Endothelial cell of umbilical vein (primary cell): ENCODE measurements at regions not wholly inside any gene's neighbourhood (a gene's known extent, or its start where the extent isn't known, plus 50 kb on each side); places are given as distances from the start of the nearest gene placed in this dataset.
"Not testable (repeated sequence)": the region's sequence is repeated elsewhere in the genome, so short reads cannot be mapped to it uniquely, and the experiment has no call there.

Experiments
- BruUV-seq: library from RNA; stranded (reverse); fragments of 400-500 nt; replicated peaks from 2 replicates; lab custom pipeline; 2021; lab: Mats Ljungman, UMichigan
- CTCF ChIA-PET: fragments of 300-600, 350-600 bp; sonication (Branson Sonifier 250); formaldehyde crosslinking; loops from one replicate; lab custom pipeline; 2021; ENCODE audit warnings: antibody characterized with exemption, inconsistent platforms; lab: Charles Lee
- POLR2A ChIA-PET: fragments of 300-600, 350-600 bp; sonication (Branson Sonifier 250); formaldehyde crosslinking; loops from one replicate; lab custom pipeline; 2021; ENCODE audit warnings: antibody characterized with exemption, inconsistent platforms; lab: Charles Lee
- DNase-seq: peaks from one replicate; pipeline ENCODE4 v3.0.0-alpha.2; 2011; ENCODE audit warnings: low read depth, low spot score
- FAIRE-seq: peaks from 2 replicates; lab custom pipeline; 2011; peaks lifted over from hg19 to GRCh38; lab: Jason Lieb, UNC
- H2AFZ ChIP-seq: 2 replicates; pipeline ENCODE4 v1.6.0; 2012; ENCODE audit warnings: low read depth, low read length, control low read depth, inconsistent platforms
- H3K27ac ChIP-seq: 2 replicates; pipeline ENCODE4 v1.5.1; 2011; ENCODE audit warnings: low read depth, mild to moderate bottlenecking, control low read depth, low read length, moderate library complexity; ENCODE audit not compliant: insufficient read depth
- H3K27me3 ChIP-seq, 2 experiments: 2 replicates each; pipeline versions ENCODE4 v1.6.0 to v1.6.1; 2011; ENCODE audit warnings: low read length in 2 of 2, mixed read lengths in 1 of 2; ENCODE audit not compliant: control insufficient read depth in 2 of 2, insufficient read depth in 2 of 2
- H3K36me3 ChIP-seq, 2 experiments: 2 replicates in 1 of 2; 3 replicates in 1 of 2; pipeline ENCODE4 v1.5.1; 2011; ENCODE audit warnings: low read length in 2 of 2, mild to moderate bottlenecking in 1 of 2, moderate library complexity in 1 of 2; ENCODE audit not compliant: control insufficient read depth in 2 of 2, insufficient read depth in 2 of 2; ENCODE audit errors: extremely low read depth in 1 of 2
- H3K4me1 ChIP-seq: 3 replicates; pipeline ENCODE4 v1.5.1; 2011; ENCODE audit warnings: mild to moderate bottlenecking, low read length; ENCODE audit not compliant: control insufficient read depth, insufficient read depth; ENCODE audit errors: extremely low read depth
- H3K4me2 ChIP-seq: 2 replicates; pipeline ENCODE4 v1.6.1; 2011; ENCODE audit warnings: low read length, control low read depth, mixed read lengths; ENCODE audit not compliant: insufficient read depth
- H3K4me3 ChIP-seq, 3 experiments: fragments of 200-600 bp in 1 of 3; sonication (generic), shearing (Covaris generic) in 1 of 3; replicated peaks in 1 of 3; 2 replicates each; pipeline ENCODE4 v1.5.1; 2011 to 2016; ENCODE audit warnings: control low read depth in 3 of 3, low read length in 3 of 3, mild to moderate bottlenecking in 2 of 3, inconsistent platforms in 1 of 3, low read depth in 1 of 3, moderate library complexity in 1 of 3; ENCODE audit not compliant: insufficient read depth in 1 of 3
- H3K79me2 ChIP-seq: 2 replicates; pipeline ENCODE4 v1.6.0; 2012; ENCODE audit warnings: low read length, inconsistent platforms; ENCODE audit not compliant: control insufficient read depth, insufficient read depth
- H3K9ac ChIP-seq: replicated peaks from 2 replicates; pipeline ENCODE3; 2011; ENCODE audit warnings: low read length, control low read depth; ENCODE audit not compliant: insufficient read depth; ENCODE audit errors: extremely low read depth
- H3K9me1 ChIP-seq: replicated peaks from 3 replicates; pipeline ENCODE4 v1.6.0; 2011; ENCODE audit warnings: mild to moderate bottlenecking, low read length; ENCODE audit not compliant: control insufficient read depth, insufficient read depth; ENCODE audit errors: extremely low read depth
- H3K9me3 ChIP-seq: replicated peaks from 2 replicates; pipeline ENCODE4 v1.5.1; 2012; ENCODE audit warnings: low read length, inconsistent platforms; ENCODE audit not compliant: control insufficient read depth, insufficient read depth
- H4K20me1 ChIP-seq: replicated peaks from 2 replicates; pipeline ENCODE3; 2011; ENCODE audit warnings: mild to moderate bottlenecking, low read length; ENCODE audit not compliant: control insufficient read depth, insufficient read depth; ENCODE audit errors: extremely low read depth
- CTCF ChIP-seq, 2 donors: IDR thresholded peaks; 1 replicate in 1 of 2; 2 replicates in 1 of 2; pipeline ENCODE4 v1.5.1; 2011; ENCODE audit warnings: low read length in 2 of 2, mild to moderate bottlenecking in 2 of 2, moderate library complexity in 2 of 2, control low read depth in 1 of 2, inconsistent platforms in 1 of 2, low read depth in 1 of 2; ENCODE audit not compliant: insufficient read depth in 1 of 2; ENCODE audit errors: extremely low read depth in 1 of 2
- EZH2 ChIP-seq: IDR thresholded peaks from 2 replicates; pipeline ENCODE4 v1.6.1; 2012; ENCODE audit warnings: borderline replicate concordance, low read depth, mild to moderate bottlenecking, moderate library complexity, low read length, inconsistent platforms; ENCODE audit not compliant: severe bottlenecking
- FOS ChIP-seq: IDR thresholded peaks from 2 replicates; pipeline ENCODE4 v1.6.1; 2011; ENCODE audit warnings: mild to moderate bottlenecking, low read length, moderate library complexity, borderline replicate concordance; ENCODE audit not compliant: insufficient read depth
- GATA2 ChIP-seq: IDR thresholded peaks from 2 replicates; pipeline ENCODE4 v1.7.0; 2011; ENCODE audit warnings: low read depth, mild to moderate bottlenecking, moderate library complexity, mixed read lengths, low read length; ENCODE audit not compliant: insufficient read length, insufficient read depth
- JUN ChIP-seq: IDR thresholded peaks from 2 replicates; pipeline ENCODE4 v1.6.1; 2011; ENCODE audit warnings: borderline replicate concordance, low read depth; ENCODE audit not compliant: insufficient read length, insufficient read depth
- MYC ChIP-seq: IDR thresholded peaks from one replicate; pipeline ENCODE4 v1.6.1; 2011; ENCODE audit warnings: mild to moderate bottlenecking, low read depth, low read length
- POLR2A ChIP-seq: IDR thresholded peaks from 2 replicates; pipeline ENCODE4 v1.6.1; 2012; ENCODE audit warnings: low read depth, mild to moderate bottlenecking, control low read depth, low read length
- POLR2AphosphoS5 ChIP-seq: IDR thresholded peaks from 2 replicates; pipeline ENCODE4 v1.6.1; 2012; ENCODE audit warnings: low read depth, mild to moderate bottlenecking, control low read depth, low read length, moderate library complexity; ENCODE audit not compliant: insufficient read depth
- dilution Hi-C: fragments of 300-500 bp; cut with MboI; formaldehyde crosslinking; loops from one replicate; pipeline ENCODE4 v1.15.0; 2019; ENCODE audit warnings: low sequenced_read_pairs; ENCODE audit not compliant: extremely low pct_ligation_motif_present
- intact Hi-C: fragments of 100-400 bp; cut with micrococcal nuclease; formaldehyde crosslinking; loops from one replicate; pipeline ENCODE4 v1.10.0; 2022
- TF ChIP-seq, protein P1 (sequence below): IDR thresholded peaks from 2 replicates; pipeline ENCODE4 v1.6.1; 2011; ENCODE audit not compliant: insufficient read depth, insufficient read length

DNA sequence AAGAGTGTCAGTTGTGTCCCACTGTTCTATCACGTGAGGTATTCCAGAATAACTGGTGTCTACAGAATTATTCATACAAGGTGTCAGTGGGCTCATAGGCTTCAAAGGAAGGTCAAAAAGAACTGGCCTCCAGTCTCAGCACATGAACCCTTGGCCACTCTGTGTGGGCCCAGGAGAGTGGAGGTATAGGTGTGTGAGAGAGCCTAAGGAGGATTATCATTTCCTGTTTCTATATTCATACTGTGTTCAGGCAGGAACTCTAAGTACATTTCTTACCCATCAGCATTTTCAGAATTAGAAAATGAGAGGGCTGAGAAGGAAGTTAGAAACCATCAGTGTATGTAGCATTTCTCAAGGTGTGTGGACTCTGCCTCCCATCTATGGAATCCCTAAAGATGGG lies 87.0 kb downstream of the BTG1 start:
- H3K79me2 ChIP-seq = no peaks in the 10 kb centered on the region
- TF ChIP-seq JUN (no peak), POLR2AphosphoS5 (no peak), CTCF (IDR thresholded peaks at IDR 0.05; ENCODE audit: extremely low read depth in 1 of 2, insufficient read depth in 1 of 2, low read depth in 1 of 2, low read length in 2 of 2) (no peak), FOS (no peak), MYC (no peak), POLR2A (no peak), EZH2 (no peak), GATA2 (no peak)
- TF ChIP-seq, protein P1, sequence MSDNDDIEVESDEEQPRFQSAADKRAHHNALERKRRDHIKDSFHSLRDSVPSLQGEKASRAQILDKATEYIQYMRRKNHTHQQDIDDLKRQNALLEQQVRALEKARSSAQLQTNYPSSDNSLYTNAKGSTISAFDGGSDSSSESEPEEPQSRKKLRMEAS = no peak
- H3K27ac ChIP-seq = no peak overlapping the region
- H3K4me3 ChIP-seq = no peak overlapping the region
- no peaks in the 10 kb centered on the region for H3K27me3 ChIP-seq
- H2AFZ ChIP-seq = no peak overlapping the region
- FAIRE-seq (no peak), DNase-seq (no peak)
- ChIA-PET CTCF (no interaction called here), POLR2A (no interaction called here)
- no peaks in the 10 kb centered on the region for H4K20me1 ChIP-seq
- no peaks in the 10 kb centered on the region for H3K36me3 ChIP-seq
- H3K9ac ChIP-seq = no peak overlapping the region
- H3K4me1 ChIP-seq = no peaks in the 10 kb centered on the region
- BruUV-seq = no TSS peak
- dilution Hi-C loops = no loop called here
- H3K9me1 ChIP-seq = no peaks in the 10 kb centered on the region
- H3K9me3 ChIP-seq = no peaks in the 10 kb centered on the region
- H3K4me2 ChIP-seq = no peak overlapping the region
- intact Hi-C loops = no loop called here

DNA sequence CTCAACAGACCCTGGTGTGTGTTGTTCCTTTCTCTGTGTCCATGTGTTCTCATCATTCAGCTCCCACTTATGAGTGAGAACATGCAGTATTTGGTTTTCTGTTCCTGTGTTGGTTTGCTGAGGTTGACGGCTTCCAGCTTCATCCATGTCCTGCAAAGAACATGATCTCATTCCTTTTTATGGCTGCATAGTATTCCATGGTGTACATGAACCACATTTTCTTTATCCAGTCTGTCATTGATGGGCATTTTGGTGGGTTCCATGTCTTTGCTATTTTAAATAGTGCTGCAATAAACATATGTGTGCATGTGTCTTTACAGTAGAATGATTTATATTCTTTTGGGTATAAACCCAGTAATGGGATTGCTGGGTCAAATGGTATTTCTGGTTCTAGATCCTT lies 88.9 kb downstream of the BTG1 start:
- BruUV-seq, FAIRE-seq, dilution Hi-C loops, H3K36me3 ChIP-seq, H3K4me1 ChIP-seq, H4K20me1 ChIP-seq, POLR2A ChIA-PET, H3K4me3 ChIP-seq, H3K9ac ChIP-seq, H3K4me2 ChIP-seq, DNase-seq, H3K27me3 ChIP-seq, CTCF ChIA-PET, intact Hi-C loops, H3K27ac ChIP-seq, H3K9me3 ChIP-seq, H3K79me2 ChIP-seq, H2AFZ ChIP-seq, H3K9me1 ChIP-seq: not testable (repeated sequence)
